Adipocyte (in vitro differentiated cells): ENCODE measurements at regions not wholly inside any gene's neighbourhood (a gene's known extent, or its start where the extent isn't known, plus 50 kb on each side); places are given as distances from the start of the nearest gene placed in this dataset.

Source experiments
- DNase-seq: peaks from one replicate; pipeline ENCODE4 v3.0.0-alpha.2; 2015; ENCODE audit warnings: low read depth
- H3K27me3 ChIP-seq: replicated peaks from 2 replicates; pipeline ENCODE4 v1.7.0; 2013; ENCODE audit warnings: mild to moderate bottlenecking, low read length, moderate library complexity; ENCODE audit not compliant: control insufficient read depth, insufficient read depth
- H3K36me3 ChIP-seq: 2 replicates; pipeline ENCODE4 v1.7.0; 2013; ENCODE audit warnings: low read length, mild to moderate bottlenecking, moderate library complexity; ENCODE audit not compliant: control insufficient read depth, insufficient read depth, severe bottlenecking
- H3K4me1 ChIP-seq: 2 replicates; pipeline ENCODE4 v1.7.0; 2013; ENCODE audit warnings: mild to moderate bottlenecking, low read length, moderate library complexity; ENCODE audit not compliant: control insufficient read depth, insufficient read depth
- H3K4me3 ChIP-seq: 2 replicates; pipeline ENCODE4 v1.7.0; 2013; ENCODE audit warnings: mild to moderate bottlenecking, low read length, moderate library complexity
- H3K9ac ChIP-seq: 2 replicates; pipeline ENCODE4 v1.7.0; 2013; ENCODE audit warnings: mild to moderate bottlenecking, low read length, moderate library complexity
- H3K9me3 ChIP-seq: 2 replicates; pipeline ENCODE4 v1.7.0; 2013; ENCODE audit warnings: mild to moderate bottlenecking, low read length, moderate library complexity; ENCODE audit not compliant: control insufficient read depth

DNA sequence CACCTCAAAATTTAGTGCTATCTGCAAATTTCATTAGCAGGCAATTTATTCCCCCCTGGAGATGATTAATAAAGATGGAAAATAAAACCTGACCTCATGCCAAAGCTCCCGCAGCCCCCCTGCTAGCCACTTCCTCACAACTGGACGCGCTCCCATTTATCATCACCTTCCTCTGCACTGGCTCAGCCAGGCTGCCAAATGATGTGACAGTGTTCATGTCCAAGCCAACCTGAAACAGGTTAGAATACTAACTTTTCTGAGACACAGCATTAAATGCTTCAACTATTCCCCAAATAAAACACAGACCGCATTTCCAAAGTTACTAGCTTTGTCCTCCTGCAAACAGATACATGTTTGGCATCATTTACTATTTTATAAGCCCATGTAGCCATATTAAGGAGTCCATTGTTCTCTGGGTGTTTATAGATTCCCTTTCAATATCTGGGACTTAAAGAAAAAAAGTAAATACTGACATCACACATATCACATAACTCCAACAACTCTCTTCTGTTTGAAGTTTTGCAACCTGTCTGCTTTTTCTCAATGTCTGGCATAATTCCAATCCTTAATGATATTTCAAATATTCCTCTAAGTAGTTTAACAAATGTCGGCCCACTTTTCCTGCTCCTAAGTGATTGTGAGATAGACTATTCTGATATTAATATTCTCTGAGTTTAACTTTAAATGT is 829.7 kb upstream of the FAT3 start:
- H3K4me1 ChIP-seq, result no peaks in the 10 kb centered on the region
- no peak overlapping the region for H3K9ac ChIP-seq
- no peak overlapping the region for H3K4me3 ChIP-seq
- no peaks in the 10 kb centered on the region for H3K36me3 ChIP-seq
- DNase-seq, result no peak
- H3K9me3 ChIP-seq, result no peaks in the 10 kb centered on the region
- no peaks in the 10 kb centered on the region for H3K27me3 ChIP-seq

DNA sequence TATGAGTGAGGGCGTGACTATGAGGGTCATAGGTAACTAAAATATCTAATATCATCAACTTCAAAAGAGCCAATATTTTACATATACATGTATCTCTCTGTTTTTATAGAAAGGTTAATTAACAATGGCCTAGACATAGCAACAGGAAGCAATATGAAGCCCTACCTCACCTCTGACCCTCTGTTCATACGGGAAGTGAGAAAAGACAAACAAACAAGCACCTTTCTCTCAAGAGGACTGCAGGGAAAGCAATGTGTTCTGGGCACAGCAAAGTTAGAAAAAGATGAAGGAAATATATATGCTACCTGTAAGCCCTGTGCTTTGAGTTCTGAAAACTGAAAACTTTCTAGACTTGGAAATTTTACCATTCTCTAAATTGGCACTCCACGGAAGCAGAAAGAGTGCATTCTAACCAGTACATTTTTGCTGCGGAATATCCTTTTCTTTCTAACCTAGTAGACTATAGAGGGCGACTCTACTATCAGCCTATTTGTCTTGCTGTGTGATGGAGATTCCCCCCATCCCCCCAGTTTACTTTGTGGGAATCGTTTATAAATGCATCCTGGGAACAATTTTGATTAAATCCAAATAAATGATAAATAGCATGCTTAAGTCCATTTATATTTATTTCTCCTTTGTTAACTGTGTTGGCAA is 830.4 kb upstream of the FAT3 start:
- Histone ChIP-seq H3K4me1 (no peaks in the 10 kb centered on the region), H3K36me3 (no peaks in the 10 kb centered on the region), H3K27me3 (no peaks in the 10 kb centered on the region), H3K9ac (no peak overlapping the region), H3K4me3 (no peak overlapping the region), H3K9me3 (no peaks in the 10 kb centered on the region)
- DNase-seq, result no peak

DNA sequence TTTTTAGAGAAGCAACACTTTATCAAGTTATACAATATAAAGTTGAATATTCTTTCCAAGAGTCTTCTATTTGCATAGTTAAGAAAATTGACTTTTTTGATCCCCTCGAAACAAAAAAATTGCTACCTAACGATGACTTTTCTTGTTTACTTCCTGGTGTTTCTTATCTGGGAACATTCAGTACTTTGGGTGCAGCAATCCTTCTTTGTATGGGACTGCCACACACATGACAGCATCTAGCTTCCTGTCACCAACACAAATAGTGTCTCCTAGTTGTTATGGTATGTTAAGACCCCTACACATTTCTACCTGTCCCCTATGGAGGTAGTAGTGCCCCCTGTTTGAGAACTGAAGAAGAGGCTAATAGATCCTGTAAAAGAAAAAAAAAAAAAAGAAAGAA is 841.7 kb upstream of the FAT3 start:
- DNase-seq, result no peak
- H3K9ac ChIP-seq, result no peak overlapping the region
- H3K4me3 ChIP-seq, result no peak overlapping the region
- no peaks in the 10 kb centered on the region for H3K27me3 ChIP-seq
- no peaks in the 10 kb centered on the region for H3K4me1 ChIP-seq
- no peaks in the 10 kb centered on the region for H3K36me3 ChIP-seq
- no peaks in the 10 kb centered on the region for H3K9me3 ChIP-seq

DNA sequence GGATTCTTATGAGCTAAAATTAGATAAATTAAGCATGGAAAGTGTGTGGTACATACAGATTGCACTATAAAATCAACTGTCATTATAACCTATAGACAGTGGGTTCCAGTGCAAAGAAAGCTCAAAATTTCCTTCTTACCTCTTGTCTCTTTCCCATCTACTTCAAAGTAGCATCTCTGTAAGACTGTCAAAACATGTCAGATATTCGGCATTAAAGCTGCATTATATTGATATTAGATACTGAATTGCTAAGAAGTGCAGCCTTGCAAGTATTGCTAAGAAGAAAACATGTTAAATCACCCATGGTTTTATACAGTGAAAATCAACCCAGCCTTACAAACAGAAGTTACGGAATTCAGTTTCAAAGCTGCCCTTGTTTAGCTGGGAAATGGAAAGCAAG is 849.8 kb upstream of the FAT3 start:
- no peaks in the 10 kb centered on the region for H3K27me3 ChIP-seq
- DNase-seq, result no peak
- H3K4me3 ChIP-seq, result no peak overlapping the region
- H3K36me3 ChIP-seq, result no peaks in the 10 kb centered on the region
- H3K9me3 ChIP-seq, result no peaks in the 10 kb centered on the region
- H3K9ac ChIP-seq, result no peak overlapping the region
- no peaks in the 10 kb centered on the region for H3K4me1 ChIP-seq

DNA sequence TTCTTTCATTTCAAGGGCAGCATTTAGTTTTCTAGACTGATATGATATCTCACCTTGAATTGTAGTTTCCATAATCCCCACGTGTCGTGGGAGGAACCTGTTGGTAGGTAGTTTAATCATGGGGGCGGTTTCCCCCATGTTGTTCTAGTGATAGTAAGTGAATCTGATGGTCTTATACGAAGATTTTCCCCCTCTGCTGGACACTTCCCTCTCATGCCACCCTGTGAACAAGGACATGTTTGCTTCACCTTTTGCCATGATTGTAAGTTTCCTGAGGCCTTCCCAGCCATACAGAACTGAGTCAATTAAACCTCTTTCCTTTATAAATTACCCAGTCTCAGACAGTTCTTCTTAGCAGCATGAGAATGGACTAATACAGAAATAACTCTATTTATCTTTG is 851.1 kb upstream of the FAT3 start:
- no peak for DNase-seq

GRCh38 chr11:91366816-91367215 is 857.8 kb upstream of the FAT3 start:
- peaks cover 2% of the 10 kb centered on the region for H3K9me3 ChIP-seq
- no peaks in the 10 kb centered on the region for H3K36me3 ChIP-seq
- no peaks in the 10 kb centered on the region for H3K4me1 ChIP-seq
- no peak for DNase-seq
- no peak overlapping the region for H3K9ac ChIP-seq
- H3K27me3 ChIP-seq, result peaks cover 4% of the 10 kb centered on the region
- H3K4me3 ChIP-seq, result no peak overlapping the region

More for the DNA sequence above, 851.1 kb upstream of the FAT3 start:
- no peak overlapping the region for H3K4me3 ChIP-seq
- H3K9me3 ChIP-seq, result no peaks in the 10 kb centered on the region
- no peaks in the 10 kb centered on the region for H3K27me3 ChIP-seq
- H3K9ac ChIP-seq, result no peak overlapping the region
- H3K36me3 ChIP-seq, result no peaks in the 10 kb centered on the region
- H3K4me1 ChIP-seq, result no peaks in the 10 kb centered on the region

DNA sequence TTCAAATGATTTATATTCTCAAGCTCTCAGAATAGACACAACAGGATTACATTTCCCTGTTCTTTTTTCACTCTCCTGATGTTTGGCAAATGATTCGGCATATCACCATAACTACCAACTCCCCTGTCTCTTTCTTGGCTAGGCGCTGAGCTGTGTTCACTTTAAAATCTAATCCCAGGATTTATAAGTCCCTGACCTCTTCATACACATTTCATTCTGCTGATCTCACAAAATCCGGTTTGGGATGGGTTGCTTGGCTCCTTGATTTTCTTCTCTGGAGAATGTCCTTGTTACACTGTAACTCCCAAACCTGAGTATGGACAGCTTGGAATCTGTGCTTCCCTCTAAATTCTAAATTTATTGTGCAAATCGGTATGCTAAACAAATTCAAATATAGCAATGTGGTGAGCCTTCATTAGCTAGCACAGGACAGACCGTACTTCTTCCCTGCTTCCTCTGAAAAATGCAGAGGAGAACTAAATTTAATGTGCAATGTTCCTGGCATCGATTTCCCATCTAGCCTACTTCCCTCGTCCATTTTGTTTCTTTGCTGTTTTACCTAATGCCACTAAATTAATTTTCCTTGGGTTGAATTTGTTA is 858.5 kb upstream of the FAT3 start:
- no peaks in the 10 kb centered on the region for H3K36me3 ChIP-seq
- H3K9me3 ChIP-seq, result peaks cover 2% of the 10 kb centered on the region
- peaks cover 4% of the 10 kb centered on the region for H3K27me3 ChIP-seq
- H3K4me1 ChIP-seq, result no peaks in the 10 kb centered on the region
- H3K4me3 ChIP-seq, result no peak overlapping the region
- DNase-seq, result no peak
- no peak overlapping the region for H3K9ac ChIP-seq

GRCh38 chr11:91350931-91351330 is 873.7 kb upstream of the FAT3 start:
- Histone ChIP-seq H3K9me3 (no peaks in the 10 kb centered on the region), H3K27me3 (no peaks in the 10 kb centered on the region), H3K4me1 (no peaks in the 10 kb centered on the region), H3K9ac (no peak overlapping the region), H3K36me3 (no peaks in the 10 kb centered on the region), H3K4me3 (no peak overlapping the region)
- DNase-seq, result no peak

DNA sequence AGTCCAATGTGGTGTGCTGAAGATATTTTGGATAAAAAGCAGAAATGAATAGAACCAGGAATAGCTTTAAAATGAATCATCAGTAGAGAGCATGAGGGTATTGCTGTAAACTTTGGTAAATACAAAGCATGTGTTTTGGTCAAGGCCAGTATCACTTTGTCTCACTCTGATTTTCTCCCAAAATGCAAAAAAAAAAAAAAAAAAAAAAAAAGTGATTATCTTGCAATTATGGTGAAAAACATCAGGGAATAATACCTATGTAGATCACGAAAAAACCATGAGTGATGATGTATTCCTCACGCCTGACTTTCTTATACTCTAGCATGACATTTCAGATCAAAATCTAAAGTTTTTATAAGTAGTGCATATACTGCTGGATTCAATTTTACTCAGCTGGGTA is 897.9 kb upstream of the FAT3 start:
- Histone ChIP-seq H3K9ac (no peak overlapping the region), H3K4me1 (no peaks in the 10 kb centered on the region), H3K27me3 (no peaks in the 10 kb centered on the region), H3K9me3 (peaks cover 6% of the 10 kb centered on the region), H3K4me3 (no peak overlapping the region), H3K36me3 (no peaks in the 10 kb centered on the region)
- no peak for DNase-seq

- H3K9ac ChIP-seq, result no peak overlapping the region
- no peaks in the 10 kb centered on the region for H3K27me3 ChIP-seq
- peaks cover 6% of the 10 kb centered on the region for H3K9me3 ChIP-seq
- H3K4me3 ChIP-seq, result no peak overlapping the region
- no peaks in the 10 kb centered on the region for H3K4me1 ChIP-seq
- no peaks in the 10 kb centered on the region for H3K36me3 ChIP-seq
- DNase-seq, result no peak
These were observed 898.3 kb upstream of the FAT3 start for GRCh38 chr11:91326280-91326679.

GRCh38 chr11:91314521-91314920 is 910.1 kb upstream of the FAT3 start:
- H3K36me3 ChIP-seq, result no peaks in the 10 kb centered on the region
- no peak overlapping the region for H3K9ac ChIP-seq
- no peak for DNase-seq
- H3K4me3 ChIP-seq, result no peak overlapping the region
- no peaks in the 10 kb centered on the region for H3K27me3 ChIP-seq
- H3K9me3 ChIP-seq, result no peaks in the 10 kb centered on the region
- H3K4me1 ChIP-seq, result no peaks in the 10 kb centered on the region
